RWPE1 (cell line): ENCODE measurements at regions not wholly inside any gene's neighbourhood (a gene's known extent, or its start where the extent isn't known, plus 50 kb on each side); places are given as distances from the start of the nearest gene placed in this dataset.

Source experiments
- CTCF ChIA-PET: fragments of 350-600 bp; sonication (Branson Sonifier 250); formaldehyde crosslinking; extraction: SDS; loops from one replicate; lab custom pipeline; 2021; lab: Yijun Ruan, JAX
- POLR2A ChIA-PET: fragments of 400-600 bp; formaldehyde crosslinking; extraction: SDS; loops from one replicate; lab custom pipeline; 2020; ENCODE audit warnings: antibody characterized with exemption; ENCODE audit not compliant: low non-redundant PET; lab: Yijun Ruan, JAX
- DNase-seq: peaks from one replicate; pipeline ENCODE4 v3.0.0; 2012; ENCODE audit warnings: low spot score
- H3K27ac ChIP-seq: fragments of 450-650 bp; 2 replicates; pipeline ENCODE4 v1.5.1; 2017
- TF ChIP-seq, protein P1 (sequence below): fragments of 450-650 bp; conservative IDR thresholded peaks from 2 replicates; pipeline ENCODE4 v1.5.1; 2017; ENCODE audit warnings: low read depth, mild to moderate bottlenecking

DNA sequence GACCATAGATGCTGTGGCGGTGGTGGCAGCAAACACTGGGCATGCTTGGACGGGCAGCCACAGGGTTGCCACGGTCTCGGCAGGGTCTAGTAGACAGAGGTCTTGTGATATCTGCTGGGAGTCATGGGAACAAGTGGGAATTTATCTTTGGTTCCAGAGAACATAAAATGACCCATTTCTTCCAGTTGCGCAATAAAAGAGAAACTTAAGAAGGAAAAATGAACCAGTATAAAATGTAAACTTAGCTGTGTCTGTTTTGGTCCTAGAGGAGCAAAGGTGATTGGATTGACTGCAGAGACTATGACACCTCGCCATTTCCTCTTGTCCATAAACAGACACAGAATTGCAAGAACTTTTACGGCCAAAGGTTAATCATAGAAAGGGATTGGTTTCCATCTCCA lies 132.6 kb upstream of the RBBP8 start:
- DNase-seq, result no peak
- CTCF ChIA-PET, result interaction anchor here (0.8 kb wide), 1 partner anchor 14 kb away, joined by 3 read pairs; no protein-coding TSS in a partner anchor
- no peak overlapping the region for H3K27ac ChIP-seq
- POLR2A ChIA-PET, result interaction anchor here (0.6 kb wide), 1 partner anchor 155 kb away, joined by 6 read pairs; no protein-coding TSS in a partner anchor
- TF ChIP-seq, protein P1, sequence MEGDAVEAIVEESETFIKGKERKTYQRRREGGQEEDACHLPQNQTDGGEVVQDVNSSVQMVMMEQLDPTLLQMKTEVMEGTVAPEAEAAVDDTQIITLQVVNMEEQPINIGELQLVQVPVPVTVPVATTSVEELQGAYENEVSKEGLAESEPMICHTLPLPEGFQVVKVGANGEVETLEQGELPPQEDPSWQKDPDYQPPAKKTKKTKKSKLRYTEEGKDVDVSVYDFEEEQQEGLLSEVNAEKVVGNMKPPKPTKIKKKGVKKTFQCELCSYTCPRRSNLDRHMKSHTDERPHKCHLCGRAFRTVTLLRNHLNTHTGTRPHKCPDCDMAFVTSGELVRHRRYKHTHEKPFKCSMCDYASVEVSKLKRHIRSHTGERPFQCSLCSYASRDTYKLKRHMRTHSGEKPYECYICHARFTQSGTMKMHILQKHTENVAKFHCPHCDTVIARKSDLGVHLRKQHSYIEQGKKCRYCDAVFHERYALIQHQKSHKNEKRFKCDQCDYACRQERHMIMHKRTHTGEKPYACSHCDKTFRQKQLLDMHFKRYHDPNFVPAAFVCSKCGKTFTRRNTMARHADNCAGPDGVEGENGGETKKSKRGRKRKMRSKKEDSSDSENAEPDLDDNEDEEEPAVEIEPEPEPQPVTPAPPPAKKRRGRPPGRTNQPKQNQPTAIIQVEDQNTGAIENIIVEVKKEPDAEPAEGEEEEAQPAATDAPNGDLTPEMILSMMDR, result no peak

DNA sequence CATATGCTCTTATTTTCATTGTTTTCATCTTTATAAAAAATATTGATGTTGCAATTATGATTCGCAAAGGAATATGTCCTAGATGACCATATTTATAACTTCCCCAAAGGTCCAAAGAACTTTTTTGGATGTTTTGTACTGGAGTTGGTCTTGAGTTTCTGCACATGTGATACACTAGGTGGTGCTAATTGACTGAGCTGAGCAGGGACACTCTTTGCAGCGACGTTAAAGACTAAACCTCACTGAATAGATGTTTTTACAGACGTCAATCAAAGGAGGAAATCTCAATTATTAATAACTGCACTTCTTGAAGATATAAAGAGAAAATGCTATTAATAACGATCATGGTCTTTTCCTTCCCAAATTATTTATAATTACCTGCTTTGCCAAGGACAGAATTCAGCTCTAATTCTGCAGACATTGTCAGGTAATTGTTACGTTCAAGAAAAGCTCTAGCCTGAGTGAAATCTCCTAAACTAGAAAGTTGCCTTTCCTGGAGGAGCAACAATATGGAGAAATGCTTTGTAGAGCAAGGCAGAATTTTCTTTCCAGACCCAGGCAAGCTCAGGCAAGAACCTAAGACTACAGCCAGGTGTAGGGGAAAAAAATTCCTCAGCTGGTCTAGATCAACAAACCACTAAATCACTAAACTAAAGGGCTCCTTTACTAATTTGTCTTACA lies 119.3 kb upstream of the RBBP8 start:
- no peak overlapping the region for H3K27ac ChIP-seq
- POLR2A ChIA-PET, result no interaction called here
- TF ChIP-seq, protein P1, result peak; percentile 82

DNA sequence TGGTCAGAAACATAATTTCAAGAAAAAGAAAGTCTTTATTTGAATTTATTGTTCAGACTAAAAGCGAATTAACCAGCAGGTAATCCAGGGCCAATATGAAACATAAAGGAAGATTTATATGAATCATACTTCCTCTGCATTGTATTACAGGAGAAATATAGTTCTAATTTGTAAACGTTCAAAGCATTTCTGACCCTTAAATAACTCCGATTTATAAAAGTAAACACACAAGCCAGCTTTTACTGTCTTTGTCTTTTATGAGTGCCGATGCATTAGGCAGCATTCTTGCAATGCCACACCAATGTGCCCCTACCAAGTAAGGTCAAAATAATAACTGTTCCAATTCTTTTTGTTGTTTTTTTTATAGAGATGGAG lies 118.8 kb upstream of the RBBP8 start:
- TF ChIP-seq, protein P1, result no peak
- ChIA-PET CTCF (interaction anchor here (0.6 to 1.2 kb wide), 8 partner anchors 9 to 718 kb away, joined by 3 to 7 read pairs (median 3); partner anchors contain the start of gene RBBP8), POLR2A (no interaction called here)
- H3K27ac ChIP-seq, result peak overlapping the region; percentile 83
- no peak for DNase-seq

More for the DNA sequence above, 119.3 kb upstream of the RBBP8 start:
- CTCF ChIA-PET, result interaction anchor here (0.6 to 1.2 kb wide), 8 partner anchors 9 to 718 kb away, joined by 3 to 7 read pairs (median 3); partner anchors contain the start of gene RBBP8
- peak; percentile 50 for DNase-seq

DNA sequence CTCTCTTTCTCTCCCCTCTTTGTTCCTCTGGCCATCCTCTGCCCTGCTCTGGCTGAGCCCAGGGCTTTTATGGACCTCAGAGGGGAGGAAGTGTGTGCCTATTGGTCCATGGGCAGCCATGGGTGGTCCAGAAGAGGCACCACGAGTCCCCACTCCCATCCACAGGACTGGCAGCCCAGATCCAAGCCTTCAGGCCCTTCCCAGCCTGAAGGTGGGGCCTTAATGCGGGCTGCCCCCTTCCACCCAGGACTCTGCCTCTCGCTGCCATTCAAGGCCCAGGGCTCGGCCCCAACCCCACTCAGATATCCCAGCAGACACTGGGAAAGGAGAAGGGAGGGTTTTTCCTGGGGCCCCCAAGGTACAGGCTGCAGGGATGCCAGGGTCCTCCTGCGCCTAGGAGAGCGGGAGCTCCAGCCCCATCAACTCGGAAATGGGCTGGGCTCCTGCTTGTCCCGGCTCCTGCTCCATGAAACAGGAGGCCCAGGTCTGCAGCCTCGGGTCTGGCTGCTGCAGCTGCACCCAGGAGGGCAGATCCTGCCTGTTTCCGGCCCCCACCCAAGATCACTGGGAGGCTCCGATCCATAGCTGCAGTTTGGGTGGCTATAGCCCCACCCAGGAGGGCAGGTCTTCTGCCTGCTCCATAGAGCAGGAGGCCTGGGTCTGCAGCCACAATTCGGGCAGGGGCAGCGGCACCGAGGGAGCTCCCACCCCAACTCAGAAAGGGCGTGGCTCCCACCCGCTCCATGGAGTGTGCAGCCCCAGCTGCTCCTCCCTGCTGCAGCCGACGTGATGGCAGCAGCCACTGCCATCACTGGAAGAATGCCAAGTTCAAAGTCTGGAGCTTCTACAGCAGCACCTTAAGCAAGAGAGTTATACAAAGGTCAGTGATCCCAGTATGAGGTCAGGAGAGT lies 116.6 kb upstream of the RBBP8 start:
- TF ChIP-seq, protein P1, result no peak
- POLR2A ChIA-PET, result no interaction called here
- CTCF ChIA-PET, result interaction anchor here (0.6 to 1.0 kb wide), 2 partner anchors 161 to 167 kb away, joined by 3 read pairs; no protein-coding TSS in a partner anchor
- no peak for DNase-seq
- peak overlapping the region; percentile 68 for H3K27ac ChIP-seq

DNA sequence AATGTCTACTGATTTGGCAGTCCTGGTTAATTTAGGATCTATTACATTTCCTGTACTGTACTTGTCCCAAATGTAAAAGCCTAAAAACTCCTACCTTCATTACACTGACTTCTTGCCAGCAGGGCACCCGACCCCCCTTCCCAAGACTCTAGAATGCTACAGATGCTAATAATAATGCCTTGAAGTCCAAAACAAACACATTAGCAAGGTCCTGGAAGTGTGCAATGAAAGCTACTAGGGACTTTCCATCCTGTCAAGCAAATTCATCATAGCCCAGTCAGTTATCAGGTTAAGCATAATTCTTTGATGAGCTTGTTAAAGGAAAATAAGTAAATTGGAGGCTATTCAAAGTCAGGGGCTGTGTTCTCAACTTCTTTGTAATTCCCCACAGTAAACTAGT lies 115.3 kb upstream of the RBBP8 start:
- ChIA-PET CTCF (no interaction called here), POLR2A (no interaction called here)
- H3K27ac ChIP-seq, result no peak overlapping the region
- TF ChIP-seq, protein P1, result no peak
- DNase-seq, result no peak

DNA sequence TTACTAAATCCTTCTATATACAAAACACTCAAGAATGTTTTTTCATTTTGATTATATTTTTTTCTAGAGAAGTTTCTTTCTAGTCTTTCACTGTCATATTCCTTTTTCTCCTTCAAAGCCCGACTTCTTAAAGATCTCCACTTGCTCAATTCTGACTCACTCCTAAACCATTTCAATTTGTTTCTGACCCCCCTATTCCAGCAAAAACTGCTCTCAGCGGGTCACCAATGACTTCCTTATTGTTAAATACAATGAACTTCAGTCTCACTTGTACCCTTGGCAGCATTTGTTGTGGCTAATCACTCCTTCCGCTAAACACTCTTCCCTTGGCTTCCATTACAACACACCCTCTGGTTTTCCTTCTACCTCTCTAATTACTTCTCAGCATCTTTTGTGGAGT lies 111.1 kb upstream of the RBBP8 start:
- ChIA-PET POLR2A (no interaction called here), CTCF (interaction anchor here (1.4 kb wide), 1 partner anchor 8 kb away, joined by 5 read pairs; no protein-coding TSS in a partner anchor)
- TF ChIP-seq, protein P1, result no peak
- DNase-seq, result no peak
- H3K27ac ChIP-seq, result no peak overlapping the region
